Caco-2 (cell line): ENCODE measurements at regions not wholly inside any gene's neighbourhood (a gene's known extent, or its start where the extent isn't known, plus 50 kb on each side); places are given as distances from the start of the nearest gene placed in this dataset.

ENCODE experiments used
- BruUV-seq: library from RNA; stranded (reverse); fragments of 400-500 nt; replicated peaks from 2 replicates; lab custom pipeline; 2021; lab: Mats Ljungman, UMichigan
- CTCF ChIA-PET: fragments of 300-600 bp; sonication (Branson Sonifier 250); formaldehyde crosslinking; loops from one replicate; lab custom pipeline; 2022; ENCODE audit warnings: antibody characterized with exemption; lab: Charles Lee
- POLR2A ChIA-PET: fragments of 300-600 bp; sonication (Branson Sonifier 250); formaldehyde crosslinking; loops from one replicate; lab custom pipeline; 2022; ENCODE audit warnings: antibody characterized with exemption; lab: Charles Lee
- DNase-seq, 2 experiments: peaks; one replicate each; pipeline versions ENCODE4 v3.0.0 to v3.0.0-alpha.2; 2020 to 2022
- H3K27me3 ChIP-seq: replicated peaks from 2 replicates; pipeline ENCODE4 v1.6.0; 2011; ENCODE audit warnings: low read length; ENCODE audit not compliant: control insufficient read depth, insufficient read depth
- H3K36me3 ChIP-seq: 2 replicates; pipeline ENCODE4 v1.5.1; 2011; ENCODE audit warnings: low read length; ENCODE audit not compliant: control insufficient read depth, insufficient read depth
- H3K4me1 ChIP-seq: fragments of 250-450 bp; sonication (Bioruptor Pico); 2 replicates; pipeline ENCODE4 v1.5.1; 2020; ENCODE audit warnings: mild to moderate bottlenecking
- H3K4me3 ChIP-seq: 2 replicates; pipeline ENCODE4 v1.5.1; 2011; ENCODE audit warnings: low read depth, mild to moderate bottlenecking, control low read depth, low read length
- H3K9me3 ChIP-seq: fragments of 250-450 bp; sonication (Bioruptor Pico); 2 replicates; pipeline ENCODE4 v1.5.1; 2020; ENCODE audit warnings: mild to moderate bottlenecking, moderate library complexity
- H3K27ac Mint-ChIP-seq: one replicate; pipeline ENCODE4 v1.8.0; 2022; ENCODE audit warnings: mixed read lengths; ENCODE audit not compliant: unreplicated experiment
- H3K27me3 Mint-ChIP-seq: one replicate; pipeline ENCODE4 v1.8.0; 2022; ENCODE audit warnings: mixed read lengths; ENCODE audit not compliant: insufficient read depth, unreplicated experiment
- H3K36me3 Mint-ChIP-seq: one replicate; pipeline ENCODE4 v1.8.0; 2022; ENCODE audit warnings: mild to moderate bottlenecking, mixed read lengths; ENCODE audit not compliant: insufficient read depth, unreplicated experiment
- H3K4me1 Mint-ChIP-seq: one replicate; pipeline ENCODE4 v1.8.0; 2022; ENCODE audit warnings: low read depth, mixed read lengths; ENCODE audit not compliant: unreplicated experiment
- H3K4me3 Mint-ChIP-seq: one replicate; pipeline ENCODE4 v1.8.0; 2022; ENCODE audit warnings: mild to moderate bottlenecking, moderate library complexity, mixed read lengths; ENCODE audit not compliant: unreplicated experiment
- H3K9me3 Mint-ChIP-seq: one replicate; pipeline ENCODE4 v1.8.0; 2022; ENCODE audit warnings: mixed read lengths; ENCODE audit not compliant: unreplicated experiment
- intact Hi-C: fragments of 100-400 bp; cut with micrococcal nuclease; formaldehyde crosslinking; loops from one replicate; pipeline ENCODE4 v1.10.0; 2022; ENCODE audit not compliant: unreplicated experiment
- TF ChIP-seq, protein P1 (sequence below), 2 experiments: fragments of 200-600 bp in 1 of 2; IDR thresholded peaks; 1 replicate in 1 of 2; 2 replicates in 1 of 2; pipeline versions ENCODE4 v1.5.1 to v1.8.0; 2011 to 2022; ENCODE audit warnings: antibody characterized with exemption in 1 of 2, control low read depth in 1 of 2, inconsistent platforms in 1 of 2, low read depth in 1 of 2, low read length in 1 of 2, mild to moderate bottlenecking in 1 of 2, moderate library complexity in 1 of 2; ENCODE audit not compliant: insufficient read depth in 1 of 2, severe bottlenecking in 1 of 2, unreplicated experiment in 1 of 2

DNA sequence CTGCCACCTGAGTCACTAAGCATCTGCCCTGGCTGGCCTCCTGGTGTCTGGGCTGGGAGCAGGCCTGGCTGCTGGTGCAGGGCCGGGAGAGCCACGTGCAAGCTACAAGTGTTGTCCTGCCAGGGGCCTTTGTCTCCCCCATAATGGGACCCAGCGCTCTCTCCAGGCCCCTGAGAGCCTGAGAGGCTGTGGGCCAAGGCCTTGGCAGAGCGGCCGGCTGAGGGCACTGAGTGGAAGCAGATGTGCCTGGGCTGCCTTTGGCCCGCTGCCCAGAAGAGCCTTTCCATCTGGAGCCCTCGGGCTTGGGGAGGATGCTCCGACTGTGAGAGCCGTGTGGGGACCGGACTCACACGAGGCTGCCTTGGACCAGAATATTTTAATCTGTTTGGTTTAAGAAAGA lies 185.5 kb downstream of the RGS3 start:
- BruUV-seq, result no TSS peak
- POLR2A ChIA-PET, result no interaction called here
- H3K36me3 ChIP-seq, result no peaks in the 10 kb centered on the region
- TF ChIP-seq, protein P1, sequence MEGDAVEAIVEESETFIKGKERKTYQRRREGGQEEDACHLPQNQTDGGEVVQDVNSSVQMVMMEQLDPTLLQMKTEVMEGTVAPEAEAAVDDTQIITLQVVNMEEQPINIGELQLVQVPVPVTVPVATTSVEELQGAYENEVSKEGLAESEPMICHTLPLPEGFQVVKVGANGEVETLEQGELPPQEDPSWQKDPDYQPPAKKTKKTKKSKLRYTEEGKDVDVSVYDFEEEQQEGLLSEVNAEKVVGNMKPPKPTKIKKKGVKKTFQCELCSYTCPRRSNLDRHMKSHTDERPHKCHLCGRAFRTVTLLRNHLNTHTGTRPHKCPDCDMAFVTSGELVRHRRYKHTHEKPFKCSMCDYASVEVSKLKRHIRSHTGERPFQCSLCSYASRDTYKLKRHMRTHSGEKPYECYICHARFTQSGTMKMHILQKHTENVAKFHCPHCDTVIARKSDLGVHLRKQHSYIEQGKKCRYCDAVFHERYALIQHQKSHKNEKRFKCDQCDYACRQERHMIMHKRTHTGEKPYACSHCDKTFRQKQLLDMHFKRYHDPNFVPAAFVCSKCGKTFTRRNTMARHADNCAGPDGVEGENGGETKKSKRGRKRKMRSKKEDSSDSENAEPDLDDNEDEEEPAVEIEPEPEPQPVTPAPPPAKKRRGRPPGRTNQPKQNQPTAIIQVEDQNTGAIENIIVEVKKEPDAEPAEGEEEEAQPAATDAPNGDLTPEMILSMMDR (IDR thresholded peaks at IDR 0.05; ENCODE audit: insufficient read depth in 1 of 2, low read depth in 1 of 2, low read length in 1 of 2, severe bottlenecking in 1 of 2, unreplicated experiment in 1 of 2), result no peak
- no peak overlapping the region for H3K4me3 ChIP-seq
- CTCF ChIA-PET, result interaction anchor here (2.3 kb wide), 1 partner anchor 57 kb away, joined by 11 read pairs; no protein-coding TSS in a partner anchor
- no peak for DNase-seq
- Mint-ChIP-seq H3K4me3 (no peak overlapping the region), H3K27ac (no peak overlapping the region), H3K27me3 (peaks cover 3% of the 10 kb centered on the region), H3K4me1 (no peaks in the 10 kb centered on the region), H3K36me3 (no peaks in the 10 kb centered on the region), H3K9me3 (no peaks in the 10 kb centered on the region)
- H3K4me1 ChIP-seq, result no peaks in the 10 kb centered on the region; the same call in 1 of the 2 replicates
- H3K27me3 ChIP-seq, result no peaks in the 10 kb centered on the region
- no peaks in the 10 kb centered on the region for H3K9me3 ChIP-seq
- intact Hi-C loops, result no loop called here

DNA sequence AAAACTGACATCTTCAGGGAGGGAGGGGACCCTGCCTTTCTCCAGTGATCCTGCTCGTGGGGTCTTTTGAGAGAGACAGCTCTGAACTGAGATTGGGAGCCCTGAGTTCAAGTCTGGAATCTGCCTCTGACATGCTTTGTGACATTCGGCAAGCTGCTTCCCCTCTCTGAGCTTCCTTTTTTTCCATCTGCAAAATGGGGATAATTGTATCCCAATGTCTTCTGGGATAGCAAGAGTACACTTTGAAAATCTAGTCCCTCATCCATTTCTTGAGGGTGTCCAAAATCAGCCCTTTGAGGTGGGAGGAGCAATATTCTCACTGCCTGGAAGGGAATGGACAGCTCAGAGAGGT lies 186.3 kb downstream of the RGS3 start:
- TF ChIP-seq, protein P1 (IDR thresholded peaks at IDR 0.05; ENCODE audit: insufficient read depth in 1 of 2, low read depth in 1 of 2, low read length in 1 of 2, severe bottlenecking in 1 of 2, unreplicated experiment in 1 of 2), result no peak
- Mint-ChIP-seq H3K4me3 (no peak overlapping the region), H3K9me3 (no peaks in the 10 kb centered on the region), H3K36me3 (no peaks in the 10 kb centered on the region), H3K27ac (no peak overlapping the region), H3K27me3 (no peaks in the 10 kb centered on the region), H3K4me1 (no peaks in the 10 kb centered on the region)
- Histone ChIP-seq H3K36me3 (no peaks in the 10 kb centered on the region), H3K4me1 (no peaks in the 10 kb centered on the region; the same call in 1 of the 2 replicates), H3K27me3 (no peaks in the 10 kb centered on the region), H3K9me3 (no peaks in the 10 kb centered on the region), H3K4me3 (no peak overlapping the region)
- intact Hi-C loops, result loop anchor here (10.0 kb wide), 1 partner anchor 125 kb away; no protein-coding TSS in a partner anchor
- ChIA-PET CTCF (interaction anchor here (0.6 to 2.3 kb wide), 3 partner anchors 58 to 239 kb away, joined by 4 to 11 read pairs (median 6); partner anchors contain the start of genes C9orf43 and POLE3), POLR2A (no interaction called here)
- no TSS peak for BruUV-seq
- DNase-seq, result no peak

DNA sequence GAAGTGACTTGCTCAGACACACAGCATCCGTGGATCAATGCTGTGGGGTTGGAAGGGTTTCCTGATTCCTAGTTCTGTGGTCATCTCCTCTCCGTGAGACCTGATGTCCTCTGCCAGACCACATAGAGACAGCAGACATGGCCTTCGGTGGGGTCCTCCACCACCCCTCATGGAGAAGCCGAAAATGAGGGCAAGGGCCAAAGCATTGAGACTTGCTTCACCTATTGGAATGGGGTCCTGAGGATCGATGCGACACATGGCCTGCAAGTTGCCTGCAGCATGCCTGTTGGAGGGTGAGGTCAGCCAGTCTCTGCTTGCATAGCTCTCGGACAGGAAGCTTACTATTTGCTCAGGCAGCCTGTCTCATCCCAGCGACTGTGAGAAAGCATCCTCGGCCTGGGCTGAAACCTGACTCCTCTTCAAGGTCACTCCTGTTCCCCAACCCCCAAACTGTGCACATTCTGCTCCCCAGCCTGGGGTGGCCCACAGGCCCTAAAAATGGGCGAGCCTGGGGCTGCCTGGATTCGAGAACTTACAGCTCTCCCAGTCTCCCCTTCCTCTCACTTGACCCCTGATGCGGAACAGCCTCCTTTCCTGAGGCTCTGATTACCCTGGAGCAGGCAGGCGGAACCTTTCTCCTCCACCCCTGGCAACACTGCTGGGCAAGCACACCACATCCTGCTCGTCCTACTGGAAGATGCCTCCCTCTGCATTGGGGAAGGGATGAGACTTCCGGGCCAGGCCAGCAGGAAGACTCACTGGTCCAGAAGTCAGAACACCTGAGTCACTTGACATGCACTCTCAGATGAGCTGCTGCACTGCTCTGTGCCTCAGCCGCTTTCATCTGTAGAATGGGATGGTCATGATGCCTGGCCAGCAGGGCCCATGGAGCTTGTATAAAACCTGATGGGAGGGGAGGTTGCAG lies 186.9 kb downstream of the RGS3 start:
- H3K4me1 ChIP-seq, result no peaks in the 10 kb centered on the region; the same call in 1 of the 2 replicates
- ChIA-PET CTCF (interaction anchor here (0.6 to 2.3 kb wide), 3 partner anchors 59 to 240 kb away, joined by 4 to 11 read pairs (median 6); partner anchors contain the start of genes C9orf43 and POLE3), POLR2A (no interaction called here)
- H3K27me3 ChIP-seq, result no peaks in the 10 kb centered on the region
- no TSS peak for BruUV-seq
- Mint-ChIP-seq H3K9me3 (no peaks in the 10 kb centered on the region), H3K4me1 (no peaks in the 10 kb centered on the region), H3K27me3 (no peaks in the 10 kb centered on the region), H3K27ac (no peak overlapping the region), H3K36me3 (no peaks in the 10 kb centered on the region), H3K4me3 (no peak overlapping the region)
- no peak overlapping the region for H3K4me3 ChIP-seq
- TF ChIP-seq, protein P1 (IDR thresholded peaks at IDR 0.05; ENCODE audit: insufficient read depth in 1 of 2, low read depth in 1 of 2, low read length in 1 of 2, severe bottlenecking in 1 of 2, unreplicated experiment in 1 of 2), result no peak
- no peaks in the 10 kb centered on the region for H3K36me3 ChIP-seq
- intact Hi-C loops, result loop anchor here (10.0 kb wide), 1 partner anchor 126 kb away; no protein-coding TSS in a partner anchor
- H3K9me3 ChIP-seq, result no peaks in the 10 kb centered on the region
- DNase-seq, result no peak
